Sigmoid colon (tissue), 6 donors: ENCODE measurements at regions not wholly inside any gene's neighbourhood (a gene's known extent, or its start where the extent isn't known, plus 50 kb on each side); places are given as distances from the start of the nearest gene placed in this dataset.

ENCODE experiments used
- DNase-seq: peaks from one replicate; pipeline ENCODE4 v3.0.0-alpha.2; 2019
- H3K27ac ChIP-seq, 4 donors: fragments of 200-600 bp; sonication (generic); one replicate each; pipeline ENCODE4 v1.5.1; 2016 to 2019; ENCODE audit warnings: mild to moderate bottlenecking in 1 of 4
- H3K27me3 ChIP-seq, 3 donors: fragments of 200-600 bp; sonication (generic); one replicate each; pipeline ENCODE4 v1.5.1; 2019; ENCODE audit warnings: mild to moderate bottlenecking in 1 of 3
- H3K36me3 ChIP-seq, 4 donors: fragments of 200-600 bp; sonication (generic); one replicate each; pipeline ENCODE4 v1.5.1; 2016 to 2019
- H3K4me1 ChIP-seq, 4 donors: fragments of 200-600 bp; sonication (generic); one replicate each; pipeline ENCODE4 v1.5.1; 2017 to 2019
- H3K4me3 ChIP-seq, 4 donors: fragments of 200-600 bp; sonication (generic); one replicate each; pipeline ENCODE4 v1.5.1; 2017 to 2019; ENCODE audit warnings: mild to moderate bottlenecking in 2 of 4, moderate library complexity in 1 of 4
- H3K9me3 ChIP-seq, 4 donors: fragments of 200-600 bp in 3 of 4; sonication (generic) in 3 of 4; one replicate each; pipeline versions ENCODE4 v1.5.1 to v1.6.1; 2013 to 2019
- CTCF ChIP-seq, 4 experiments: fragments of 450-650 bp in 3 of 4; fragments of 200-600 bp in 1 of 4; IDR thresholded peaks; one replicate each; pipeline ENCODE4 v1.5.1; 2016 to 2019; ENCODE audit warnings: antibody characterized with exemption in 4 of 4, mild to moderate bottlenecking in 3 of 4, moderate library complexity in 2 of 4
- EP300 ChIP-seq, 4 donors: sonication (generic); formaldehyde crosslinking; IDR thresholded peaks; one replicate each; pipeline ENCODE4 v1.6.1; 2017; ENCODE audit warnings: antibody characterized with exemption in 4 of 4
- POLR2A ChIP-seq, 2 donors: fragments of 450-650 bp; IDR thresholded peaks; one replicate each; pipeline ENCODE4 v1.6.1; 2016; ENCODE audit warnings: antibody characterized with exemption in 2 of 2, mild to moderate bottlenecking in 2 of 2, moderate library complexity in 2 of 2
- POLR2AphosphoS5 ChIP-seq, 4 donors: sonication (generic); formaldehyde crosslinking; IDR thresholded peaks; one replicate each; pipeline ENCODE4 v1.6.1; 2017; ENCODE audit warnings: antibody characterized with exemption in 4 of 4
- WGBS, 2 donors: extraction: QIAGEN DNeasy Blood & Tissue Kit; methylation state at CpG; one replicate each; pipeline ENCODE4 v1.1.7; 2013; 5-methylcytosine and 5-hydroxymethylcytosine counted together
- intact Hi-C: fragments of 100-400 bp; cut with DNase I; formaldehyde crosslinking; loops from one replicate; pipeline ENCODE4 v1.15.1; 2023
- donor health status: healthy with polysubstance abuse.
- donor health status: healthy.

DNA sequence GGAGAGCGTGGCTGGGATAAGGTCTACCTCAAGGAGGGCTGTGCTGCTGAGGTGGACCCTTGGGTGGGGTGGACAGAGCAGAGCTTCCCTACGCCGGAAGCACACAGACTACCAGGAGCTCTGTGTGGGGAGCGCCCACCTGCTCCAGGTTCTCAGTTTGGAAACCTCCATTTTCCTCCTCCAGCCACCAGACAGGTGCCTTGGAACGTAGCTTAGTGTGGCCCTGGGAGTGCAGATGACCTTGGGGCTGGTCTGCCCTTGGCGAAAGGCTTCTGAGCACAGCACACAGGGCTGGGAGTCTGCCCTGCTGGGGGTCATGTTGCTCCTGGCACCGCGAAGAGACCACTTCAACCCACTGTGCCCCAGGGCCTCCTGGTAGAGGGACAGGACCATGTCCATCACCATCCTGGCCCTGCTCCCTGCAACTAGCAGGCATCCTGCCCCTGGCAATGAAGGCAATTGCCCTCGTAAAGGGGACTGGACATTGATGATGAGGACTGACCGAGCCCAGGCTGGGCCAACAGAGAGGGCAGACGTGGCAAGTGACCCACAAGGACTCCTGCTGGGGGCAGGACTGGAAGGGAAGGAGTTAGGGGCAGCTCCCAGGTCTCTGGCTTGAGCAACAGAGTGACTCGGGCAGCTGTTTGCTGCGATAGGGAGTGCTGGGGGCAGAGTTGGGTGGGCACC lies 214.7 kb downstream of the CYP26B1 start:
- 89 to 90% methylated on average over 13 of the region's 13 CpGs for WGBS, 2 donors
- no peaks in the 10 kb centered on the region for H3K27me3 ChIP-seq
- no peaks in the 10 kb centered on the region for H3K9me3 ChIP-seq
- no peaks in the 10 kb centered on the region for H3K36me3 ChIP-seq
- intact Hi-C loops: no loop called here
- TF ChIP-seq EP300 (IDR thresholded peaks at IDR 0.05) (no peak), CTCF (IDR thresholded peaks at IDR 0.05) (no peak), POLR2AphosphoS5 (IDR thresholded peaks at IDR 0.05) (no peak), POLR2A (IDR thresholded peaks at IDR 0.05) (no peak)
- H3K27ac ChIP-seq: no peak overlapping the region
- DNase-seq: no peak
- peaks cover 0 to 35% (median 21%) of the 10 kb centered on the region in 4 donors for H3K4me1 ChIP-seq
- no peak overlapping the region for H3K4me3 ChIP-seq

- WGBS, 2 donors: 87 to 90% methylated on average over 13 of the region's 13 CpGs
- intact Hi-C loops: no loop called here
- no peak for DNase-seq
Measured at GRCh38 chr2:71932037-71932779, 215.5 kb downstream of the CYP26B1 start.

GRCh38 chr2:71930049-71930681 lies 217.5 kb downstream of the CYP26B1 start:
- DNase-seq: no peak
- Histone ChIP-seq H3K36me3 (no peaks in the 10 kb centered on the region), H3K4me1 (peaks cover 0 to 34% (median 20%) of the 10 kb centered on the region in 4 donors), H3K4me3 (no peak overlapping the region), H3K9me3 (no peaks in the 10 kb centered on the region), H3K27me3 (no peaks in the 10 kb centered on the region), H3K27ac (no peak overlapping the region)
- TF ChIP-seq EP300 (IDR thresholded peaks at IDR 0.05) (no peak), POLR2AphosphoS5 (IDR thresholded peaks at IDR 0.05) (no peak), CTCF (IDR thresholded peaks at IDR 0.05) (no peak), POLR2A (IDR thresholded peaks at IDR 0.05) (no peak)
- 37 to 70% methylated on average over 12 of the region's 12 CpGs for WGBS, 2 donors
- intact Hi-C loops: no loop called here

More at GRCh38 chr2:71932037-71932779, 215.5 kb downstream of the CYP26B1 start:
- TF ChIP-seq EP300 (IDR thresholded peaks at IDR 0.05): no peak
- no peak for TF ChIP-seq CTCF (IDR thresholded peaks at IDR 0.05)
- TF ChIP-seq POLR2A (IDR thresholded peaks at IDR 0.05): no peak
- no peak for TF ChIP-seq POLR2AphosphoS5 (IDR thresholded peaks at IDR 0.05)
- Histone ChIP-seq H3K27me3 (no peaks in the 10 kb centered on the region), H3K36me3 (no peaks in the 10 kb centered on the region), H3K9me3 (no peaks in the 10 kb centered on the region), H3K4me1 (peaks cover 0 to 35% (median 21%) of the 10 kb centered on the region in 4 donors), H3K4me3 (no peak overlapping the region), H3K27ac (no peak overlapping the region)

DNA sequence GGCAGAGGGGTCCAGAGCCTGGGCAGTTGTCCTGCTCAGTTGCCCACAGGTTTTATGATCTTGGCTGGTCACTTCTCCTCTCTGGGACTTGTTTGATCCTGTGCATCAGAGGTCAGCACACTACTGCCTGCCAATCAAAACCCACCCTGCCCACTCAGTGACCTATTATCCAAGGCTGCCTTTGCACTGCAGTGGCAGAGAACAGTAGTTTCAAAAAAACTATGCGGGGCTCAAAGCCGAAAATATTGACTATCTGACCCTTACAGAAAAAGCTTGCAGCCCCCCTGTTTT lies 218.2 kb downstream of the CYP26B1 start:
- Histone ChIP-seq H3K27me3 (no peaks in the 10 kb centered on the region), H3K27ac (no peak overlapping the region), H3K4me3 (no peak overlapping the region), H3K36me3 (no peaks in the 10 kb centered on the region), H3K9me3 (no peaks in the 10 kb centered on the region), H3K4me1 (peaks cover 0 to 34% (median 20%) of the 10 kb centered on the region in 4 donors)
- intact Hi-C loops: loop anchor here (10.0 kb wide), 2 partner anchors 645 to 815 kb away; no protein-coding TSS in a partner anchor
- DNase-seq: no peak
- WGBS, 2 donors: 92 to 93% methylated on average over 2 of the region's 2 CpGs
- TF ChIP-seq POLR2AphosphoS5 (IDR thresholded peaks at IDR 0.05): no peak
- TF ChIP-seq CTCF (IDR thresholded peaks at IDR 0.05): no peak
- no peak for TF ChIP-seq EP300 (IDR thresholded peaks at IDR 0.05)
- TF ChIP-seq POLR2A (IDR thresholded peaks at IDR 0.05): no peak
